ENCODE measurements at regions not wholly inside any gene's neighbourhood (a gene's known extent, or its start where the extent isn't known, plus 50 kb on each side); places are given as distances from the start of the nearest gene placed in this dataset.

DNA sequence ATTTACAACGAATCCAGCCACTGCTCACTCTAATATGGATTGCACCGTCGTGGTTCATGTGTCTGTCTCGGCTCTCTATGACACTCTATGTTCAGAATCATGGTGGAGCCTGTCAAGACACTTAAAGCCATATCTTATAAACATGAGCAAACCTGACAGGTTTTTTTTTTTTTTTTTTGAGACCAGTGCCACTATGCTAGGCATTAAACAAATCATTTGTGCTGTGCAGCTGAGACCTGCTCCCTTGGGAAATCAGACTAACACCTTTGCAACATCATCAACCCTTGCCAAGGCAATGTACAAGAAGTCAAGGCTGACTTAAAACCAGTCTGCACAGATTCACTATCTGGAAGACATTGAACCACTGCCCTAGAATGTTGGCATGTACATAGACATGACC is 181.2 kb upstream of the ANK3 start:
- H3K27me3 ChIP-seq (ENCODE audit: insufficient read depth, low read depth): no peaks in the 10 kb centered on the region
- TF ChIP-seq, protein P1, sequence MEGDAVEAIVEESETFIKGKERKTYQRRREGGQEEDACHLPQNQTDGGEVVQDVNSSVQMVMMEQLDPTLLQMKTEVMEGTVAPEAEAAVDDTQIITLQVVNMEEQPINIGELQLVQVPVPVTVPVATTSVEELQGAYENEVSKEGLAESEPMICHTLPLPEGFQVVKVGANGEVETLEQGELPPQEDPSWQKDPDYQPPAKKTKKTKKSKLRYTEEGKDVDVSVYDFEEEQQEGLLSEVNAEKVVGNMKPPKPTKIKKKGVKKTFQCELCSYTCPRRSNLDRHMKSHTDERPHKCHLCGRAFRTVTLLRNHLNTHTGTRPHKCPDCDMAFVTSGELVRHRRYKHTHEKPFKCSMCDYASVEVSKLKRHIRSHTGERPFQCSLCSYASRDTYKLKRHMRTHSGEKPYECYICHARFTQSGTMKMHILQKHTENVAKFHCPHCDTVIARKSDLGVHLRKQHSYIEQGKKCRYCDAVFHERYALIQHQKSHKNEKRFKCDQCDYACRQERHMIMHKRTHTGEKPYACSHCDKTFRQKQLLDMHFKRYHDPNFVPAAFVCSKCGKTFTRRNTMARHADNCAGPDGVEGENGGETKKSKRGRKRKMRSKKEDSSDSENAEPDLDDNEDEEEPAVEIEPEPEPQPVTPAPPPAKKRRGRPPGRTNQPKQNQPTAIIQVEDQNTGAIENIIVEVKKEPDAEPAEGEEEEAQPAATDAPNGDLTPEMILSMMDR (conservative IDR thresholded peaks at IDR 0.05): no peak
- no peak for TF ChIP-seq EZH2 (IDR thresholded peaks at IDR 0.05; ENCODE audit: low read depth)
- no peaks in the 10 kb centered on the region for H3K36me3 ChIP-seq (ENCODE audit: low read depth)
- no peak for DNase-seq
- BruUV-seq (replicated peaks): no TSS peak
- intact Hi-C loops (cut with micrococcal nuclease; ENCODE audit: unreplicated experiment): no loop called here
- CTCF ChIA-PET: no interaction called here
- peaks cover 5% of the 10 kb centered on the region; the same call in 1 of the 2 replicates for H3K9me3 ChIP-seq (ENCODE audit: insufficient read depth, low read depth)
- no peak overlapping the region for H3K4me2 ChIP-seq
- H3K79me2 ChIP-seq (ENCODE audit: low read depth): no peaks in the 10 kb centered on the region
- H3K4me1 ChIP-seq (replicated peaks; ENCODE audit: insufficient read depth): no peaks in the 10 kb centered on the region
- no peaks in the 10 kb centered on the region for H3F3A ChIP-seq (ENCODE audit: insufficient read depth, low read depth)
- H3K9me2 ChIP-seq (ENCODE audit: insufficient read depth): no peaks in the 10 kb centered on the region
- H2AFZ ChIP-seq: no peak overlapping the region
- POLR2A ChIA-PET (ENCODE audit: unreplicated experiment): no interaction called here
- no peaks in the 10 kb centered on the region for H4K20me1 ChIP-seq (ENCODE audit: insufficient read depth)
- H3K27ac ChIP-seq: no peak overlapping the region
- H3K4me3 ChIP-seq: no peak overlapping the region

DNA sequence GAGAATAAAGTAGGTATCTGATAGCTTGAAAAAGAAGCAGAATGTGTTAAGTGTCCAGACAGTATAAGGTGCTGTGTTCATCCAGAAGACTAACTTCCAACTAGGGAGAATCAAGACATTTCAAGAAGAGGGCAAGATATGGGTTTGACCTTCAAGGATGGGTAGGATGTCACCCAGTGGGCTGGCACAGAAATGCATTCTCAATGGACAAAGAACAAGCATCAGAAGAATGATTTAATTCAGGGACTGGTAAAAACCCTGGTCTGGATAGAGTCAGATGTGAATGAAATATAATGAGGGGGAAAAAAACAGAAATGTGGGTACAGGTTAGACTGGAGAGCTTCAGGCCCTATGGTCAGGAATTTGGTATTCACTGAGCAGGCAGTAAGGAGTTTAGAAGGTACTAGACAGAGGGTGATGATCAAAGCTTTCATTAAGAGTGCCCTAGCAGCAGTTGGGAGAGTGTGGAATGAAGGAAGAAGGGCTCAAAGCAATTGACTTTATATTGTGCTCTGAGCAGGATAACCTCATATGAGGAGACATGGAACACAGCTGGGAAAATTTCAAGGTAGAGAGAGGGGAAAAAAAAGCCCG is 180.7 kb upstream of the ANK3 start:
- Histone ChIP-seq H3K27me3 (ENCODE audit: insufficient read depth, low read depth) (no peaks in the 10 kb centered on the region), H3K4me3 (no peak overlapping the region), H3K4me2 (no peak overlapping the region), H3F3A (ENCODE audit: insufficient read depth, low read depth) (no peaks in the 10 kb centered on the region), H3K4me1 (replicated peaks; ENCODE audit: insufficient read depth) (no peaks in the 10 kb centered on the region), H3K9me2 (ENCODE audit: insufficient read depth) (no peaks in the 10 kb centered on the region), H3K9me3 (ENCODE audit: insufficient read depth, low read depth) (peaks cover 5% of the 10 kb centered on the region; the same call in 1 of the 2 replicates), H4K20me1 (ENCODE audit: insufficient read depth) (no peaks in the 10 kb centered on the region), H3K27ac (no peak overlapping the region), H2AFZ (no peak overlapping the region), H3K79me2 (ENCODE audit: low read depth) (no peaks in the 10 kb centered on the region), H3K36me3 (ENCODE audit: low read depth) (no peaks in the 10 kb centered on the region)
- BruUV-seq (replicated peaks): no TSS peak
- CTCF ChIA-PET: no interaction called here
- POLR2A ChIA-PET (ENCODE audit: unreplicated experiment): no interaction called here
- TF ChIP-seq, protein P1 (conservative IDR thresholded peaks at IDR 0.05): no peak
- TF ChIP-seq EZH2 (IDR thresholded peaks at IDR 0.05; ENCODE audit: low read depth): no peak
- intact Hi-C loops (cut with micrococcal nuclease; ENCODE audit: unreplicated experiment): no loop called here
- DNase-seq: no peak

DNA sequence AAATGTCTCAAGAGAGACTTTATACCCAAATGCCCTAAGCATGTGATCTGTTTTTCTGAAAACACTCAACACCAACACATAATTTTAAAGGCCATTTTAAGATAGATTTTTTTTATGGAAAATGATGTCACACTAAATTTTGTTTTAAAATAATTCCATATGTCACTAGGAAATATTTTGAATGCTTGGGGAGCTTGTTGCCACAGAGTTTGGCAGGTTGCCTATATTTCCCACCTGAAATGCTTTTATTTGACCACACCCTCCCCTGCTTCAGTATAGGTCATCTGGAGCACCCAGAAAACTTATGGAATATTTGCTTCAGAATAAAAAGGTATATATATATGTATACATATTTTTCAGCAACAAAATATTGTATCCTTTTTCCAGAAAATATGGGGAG is 180.0 kb upstream of the ANK3 start:
- BruUV-seq (replicated peaks): no TSS peak
- no peaks in the 10 kb centered on the region for H3K36me3 ChIP-seq (ENCODE audit: low read depth)

More for the DNA sequence above, 180.0 kb upstream of the ANK3 start:
- POLR2A ChIA-PET (ENCODE audit: unreplicated experiment): no interaction called here
- Histone ChIP-seq H3K4me3 (no peak overlapping the region), H3K27me3 (ENCODE audit: insufficient read depth, low read depth) (no peaks in the 10 kb centered on the region), H3F3A (ENCODE audit: insufficient read depth, low read depth) (no peaks in the 10 kb centered on the region), H3K4me1 (replicated peaks; ENCODE audit: insufficient read depth) (no peaks in the 10 kb centered on the region), H3K9me3 (ENCODE audit: insufficient read depth, low read depth) (peaks cover 5% of the 10 kb centered on the region; the same call in 1 of the 2 replicates), H3K4me2 (no peak overlapping the region), H3K79me2 (ENCODE audit: low read depth) (no peaks in the 10 kb centered on the region), H4K20me1 (ENCODE audit: insufficient read depth) (no peaks in the 10 kb centered on the region), H3K9me2 (ENCODE audit: insufficient read depth) (no peaks in the 10 kb centered on the region), H3K27ac (no peak overlapping the region), H2AFZ (no peak overlapping the region)
- no peak for DNase-seq
- TF ChIP-seq, protein P1 (conservative IDR thresholded peaks at IDR 0.05): no peak
- TF ChIP-seq EZH2 (IDR thresholded peaks at IDR 0.05; ENCODE audit: low read depth): no peak
- CTCF ChIA-PET: no interaction called here
- intact Hi-C loops (cut with micrococcal nuclease; ENCODE audit: unreplicated experiment): no loop called here

Measured in PC-9 (cell line).